HepG2 (cell line): ENCODE measurements at regions not wholly inside any gene's neighbourhood (a gene's known extent, or its start where the extent isn't known, plus 50 kb on each side); places are given as distances from the start of the nearest gene placed in this dataset.

Source experiments
- ATAC-seq: fragments of 200-7000 bp; cut with Tn5 transposase; 3 replicates; pipeline ENCODE4 v1.9.1; 2020; ENCODE audit warnings: mild to moderate bottlenecking, moderate library complexity
- BruUV-seq: library from RNA; stranded (reverse); fragments of 400-500 nt; replicated peaks from 2 replicates; lab custom pipeline; 2021; lab: Mats Ljungman, UMichigan
- CTCF ChIA-PET: fragments of 300-600 bp; formaldehyde crosslinking; extraction: SDS; loops from one replicate; lab custom pipeline; 2021; ENCODE audit warnings: low total read pairs, inconsistent platforms, low intra/inter-chr PET ratio; lab: Yijun Ruan, JAX
- POLR2A ChIA-PET: fragments of 350-600 bp; sonication (Branson Sonifier 250); formaldehyde crosslinking; loops from one replicate; lab custom pipeline; 2020; ENCODE audit warnings: antibody characterized with exemption, inconsistent platforms; lab: Yijun Ruan, JAX
- DNase-seq: peaks from one replicate; pipeline ENCODE4 v3.0.0-alpha.2; 2015; ENCODE audit warnings: low spot score
- FAIRE-seq: peaks from 3 replicates; lab custom pipeline; 2011; peaks lifted over from hg19 to GRCh38; lab: Jason Lieb, UNC
- H2AFZ ChIP-seq: one replicate; pipeline ENCODE4 v1.6.1; 2011; ENCODE audit warnings: low read length, inconsistent platforms
- H3K27ac ChIP-seq: fragments of 300-600 bp; 3 replicates; pipeline ENCODE4 v1.8.0; 2011; ENCODE audit warnings: mixed run types, mild to moderate bottlenecking, mixed read lengths, low read length, inconsistent platforms; ENCODE audit not compliant: insufficient read depth; ENCODE audit errors: extremely low read length
- H3K27me3 ChIP-seq, 2 experiments: fragments of 200-600 bp in 1 of 2; 2 replicates in 1 of 2; 3 replicates in 1 of 2; pipeline versions ENCODE4 v1.6.0 to v1.8.0; 2011; ENCODE audit warnings: low read length in 2 of 2, mild to moderate bottlenecking in 2 of 2, moderate library complexity in 2 of 2, inconsistent platforms in 1 of 2; ENCODE audit not compliant: insufficient read depth in 2 of 2, control insufficient read depth in 1 of 2
- H3K36me3 ChIP-seq, 2 experiments: fragments of 200-600 bp in 1 of 2; replicated peaks in 1 of 2; 2 replicates in 1 of 2; 3 replicates in 1 of 2; pipeline versions ENCODE4 v1.5.1 to v1.8.0; 2011; ENCODE audit warnings: low read length in 2 of 2, inconsistent platforms in 1 of 2; ENCODE audit not compliant: insufficient read depth in 2 of 2, control insufficient read depth in 1 of 2
- H3K4me1 ChIP-seq: 2 replicates; pipeline ENCODE4 v1.5.1; 2012; ENCODE audit warnings: low read length, inconsistent platforms; ENCODE audit not compliant: insufficient read depth
- H3K4me2 ChIP-seq: 2 replicates; pipeline ENCODE4 v1.6.0; 2011; ENCODE audit warnings: low read depth, low read length, inconsistent platforms
- H3K4me3 ChIP-seq, 3 experiments: fragments of 200-600 bp in 1 of 3; sonication (generic), shearing (Covaris generic) in 1 of 3; replicated peaks in 1 of 3; 2 replicates each; pipeline ENCODE4 v1.5.1; 2011 to 2016; ENCODE audit warnings: low read length in 3 of 3, inconsistent platforms in 2 of 3, low read depth in 2 of 3, mild to moderate bottlenecking in 2 of 3, control low read depth in 1 of 3, mixed read lengths in 1 of 3; ENCODE audit not compliant: insufficient read depth in 1 of 3
- H3K79me2 ChIP-seq: one replicate; pipeline ENCODE4 v1.6.1; 2011; ENCODE audit warnings: low read length, inconsistent platforms; ENCODE audit not compliant: insufficient read depth
- H3K9ac ChIP-seq: 2 replicates; pipeline ENCODE4 v1.6.0; 2011; ENCODE audit warnings: mild to moderate bottlenecking, low read depth, low read length, inconsistent platforms; ENCODE audit not compliant: insufficient read depth
- H3K9me3 ChIP-seq: 2 replicates; pipeline ENCODE4 v1.5.1; 2012; ENCODE audit warnings: mild to moderate bottlenecking, low read length
- H4K20me1 ChIP-seq: 2 replicates; pipeline ENCODE4 v1.6.0; 2011; ENCODE audit warnings: inconsistent platforms, mild to moderate bottlenecking, low read length, moderate library complexity; ENCODE audit not compliant: insufficient read depth
- CC2D1A ChIP-seq: sonication (generic); formaldehyde crosslinking; IDR thresholded peaks from 2 replicates; pipeline ENCODE4 v1.8.1; 2023; ENCODE audit warnings: mild to moderate bottlenecking, missing genetic modification reagents
- CREB1 ChIP-seq, 2 experiments: fragments of 450-650 bp in 1 of 2; IDR thresholded peaks; 2 replicates each; pipeline ENCODE4 v1.6.1; 2016 to 2017; ENCODE audit warnings: control low read depth in 1 of 2, mild to moderate bottlenecking in 1 of 2, missing compliant biosample characterization in 1 of 2, missing genetic modification characterization in 1 of 2
- EHMT2 ChIP-seq: fragments of 200-600 bp; sonication (generic); IDR thresholded peaks from 2 replicates; pipeline ENCODE4 v1.7.0; 2017; ENCODE audit warnings: antibody characterized with exemption, low read depth, low read length, borderline replicate concordance
- PHF20 ChIP-seq: sonication (generic); formaldehyde crosslinking; IDR thresholded peaks from 2 replicates; pipeline ENCODE4 v1.5.0; 2020; ENCODE audit warnings: mild to moderate bottlenecking, missing genetic modification reagents
- RXRB ChIP-seq: IDR thresholded peaks from 2 replicates; pipeline ENCODE4 v1.6.1; 2016; ENCODE audit warnings: borderline replicate concordance, missing genetic modification reagents, missing compliant biosample characterization
- SMC3 ChIP-seq: IDR thresholded peaks from 2 replicates; pipeline ENCODE4 v1.6.1; 2011; ENCODE audit warnings: low read length, improper control_type of control experiment
- ZNF329 ChIP-seq: sonication (generic); formaldehyde crosslinking; IDR thresholded peaks from 2 replicates; pipeline ENCODE4 v1.9.0; 2021; ENCODE audit warnings: low read depth, mild to moderate bottlenecking, missing genetic modification reagents
- ZNF501 ChIP-seq: sonication (generic); formaldehyde crosslinking; IDR thresholded peaks from 2 replicates; pipeline ENCODE4 v1.5.1; 2020; ENCODE audit warnings: mild to moderate bottlenecking, moderate library complexity, missing genetic modification reagents
- ZNF510 ChIP-seq: sonication (generic); formaldehyde crosslinking; IDR thresholded peaks from 2 replicates; pipeline ENCODE4 v1.4.0; 2020; ENCODE audit warnings: low read depth, mild to moderate bottlenecking, missing genetic modification reagents
- ZNF543 ChIP-seq: sonication (generic); formaldehyde crosslinking; IDR thresholded peaks from 2 replicates; pipeline ENCODE4 v1.4.0; 2020; ENCODE audit warnings: mild to moderate bottlenecking, missing genetic modification reagents
- ZNF747 ChIP-seq: sonication (generic); formaldehyde crosslinking; IDR thresholded peaks from 2 replicates; pipeline ENCODE4 v1.8.1; 2023; ENCODE audit warnings: missing genetic modification reagents, mild to moderate bottlenecking, borderline replicate concordance
- WGBS: methylation state at CpG from one replicate; pipeline ENCODE4 v1.1.6; 2017; ENCODE audit warnings: low lambda C conversion rate; 5-methylcytosine and 5-hydroxymethylcytosine counted together
- in situ Hi-C: cut with HindIII; loops from 2 replicates; pipeline ENCODE4 v1.10.0; 2017; ENCODE audit warnings: low pct_unique_long_range_greater_than_20kb; ENCODE audit not compliant: extremely low pct_ligation_motif_present
- intact Hi-C: fragments of 100-400 bp; cut with micrococcal nuclease; formaldehyde crosslinking; loops from one replicate; pipeline ENCODE4 v1.10.0; 2022; ENCODE audit not compliant: unreplicated experiment
- TF ChIP-seq, protein P1 (sequence below): sonication (generic); formaldehyde crosslinking; IDR thresholded peaks from 2 replicates; pipeline ENCODE4 v1.8.1; 2023; ENCODE audit warnings: mild to moderate bottlenecking, inconsistent platforms, moderate library complexity, missing genetic modification reagents, borderline replicate concordance
- TF ChIP-seq, protein P2 (sequence below): sonication (generic); formaldehyde crosslinking; IDR thresholded peaks from 2 replicates; pipeline ENCODE4 v1.9.0; 2021; ENCODE audit warnings: missing genetic modification reagents, borderline replicate concordance

DNA sequence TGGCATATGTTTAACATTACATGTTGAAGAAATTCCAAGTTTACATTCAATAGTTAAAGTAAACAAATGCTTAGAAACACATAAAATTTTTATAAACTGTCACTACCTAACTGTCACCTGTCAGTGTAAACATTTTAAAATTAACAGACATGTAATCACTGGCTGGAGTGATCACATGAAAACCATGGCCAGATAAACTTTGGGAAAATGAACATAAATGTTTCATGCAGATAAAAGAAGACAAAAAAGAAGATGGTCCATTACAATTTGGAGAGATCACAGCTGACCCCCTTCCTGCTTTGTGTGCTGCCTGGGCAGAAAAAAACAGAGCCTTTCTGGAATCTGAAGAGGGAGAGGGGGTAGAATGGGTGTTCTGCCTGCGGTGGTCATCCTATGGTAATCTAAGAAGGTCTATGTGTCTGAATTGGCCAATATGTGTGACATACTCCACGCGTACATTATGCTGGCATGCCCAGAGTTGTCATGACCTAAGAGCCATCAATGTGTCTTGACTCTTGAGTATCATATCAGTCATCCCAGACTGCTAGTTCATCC lies 57.5 kb upstream of the MEOX2 start:
- CTCF ChIA-PET: no interaction called here
- no peaks in the 10 kb centered on the region for H3K4me1 ChIP-seq
- BruUV-seq: no TSS peak
- no peak overlapping the region for H2AFZ ChIP-seq
- peaks cover 20% of the 10 kb centered on the region for H3K9me3 ChIP-seq
- H3K79me2 ChIP-seq: no peaks in the 10 kb centered on the region
- no peaks in the 10 kb centered on the region for H3K27me3 ChIP-seq
- no peak overlapping the region for H3K27ac ChIP-seq
- no peaks in the 10 kb centered on the region for H4K20me1 ChIP-seq
- no peak overlapping the region for H3K4me2 ChIP-seq
- H3K9ac ChIP-seq: no peak overlapping the region
- DNase-seq: no peak
- in situ Hi-C loops: no loop called here
- TF ChIP-seq EHMT2: no peak
- TF ChIP-seq, protein P1, sequence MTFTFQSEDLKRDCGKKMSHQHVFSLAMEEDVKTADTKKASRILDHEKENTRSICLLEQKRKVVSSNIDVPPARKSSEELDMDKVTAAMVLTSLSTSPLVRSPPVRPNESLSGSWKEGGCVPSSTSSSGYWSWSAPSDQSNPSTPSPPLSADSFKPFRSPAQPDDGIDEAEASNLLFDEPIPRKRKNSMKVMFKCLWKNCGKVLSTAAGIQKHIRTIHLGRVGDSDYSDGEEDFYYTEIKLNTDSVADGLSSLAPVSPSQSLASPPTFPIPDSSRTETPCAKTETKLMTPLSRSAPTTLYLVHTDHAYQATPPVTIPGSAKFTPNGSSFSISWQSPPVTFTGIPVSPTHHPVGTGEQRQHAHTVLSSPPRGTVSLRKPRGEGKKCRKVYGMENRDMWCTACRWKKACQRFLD: no peak
- no peak for TF ChIP-seq CREB1 (IDR thresholded peaks at IDR 0.05)
- TF ChIP-seq CREB1 (CRISPR knock-in tag; IDR thresholded peaks at IDR 0.05): no peak
- TF ChIP-seq, protein P2, sequence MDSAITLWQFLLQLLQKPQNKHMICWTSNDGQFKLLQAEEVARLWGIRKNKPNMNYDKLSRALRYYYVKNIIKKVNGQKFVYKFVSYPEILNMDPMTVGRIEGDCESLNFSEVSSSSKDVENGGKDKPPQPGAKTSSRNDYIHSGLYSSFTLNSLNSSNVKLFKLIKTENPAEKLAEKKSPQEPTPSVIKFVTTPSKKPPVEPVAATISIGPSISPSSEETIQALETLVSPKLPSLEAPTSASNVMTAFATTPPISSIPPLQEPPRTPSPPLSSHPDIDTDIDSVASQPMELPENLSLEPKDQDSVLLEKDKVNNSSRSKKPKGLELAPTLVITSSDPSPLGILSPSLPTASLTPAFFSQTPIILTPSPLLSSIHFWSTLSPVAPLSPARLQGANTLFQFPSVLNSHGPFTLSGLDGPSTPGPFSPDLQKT (CRISPR knock-in tag): no peak
- TF ChIP-seq ZNF543 (CRISPR knock-in tag): no peak
- TF ChIP-seq ZNF501: no peak
- TF ChIP-seq RXRB (CRISPR knock-in tag): no peak
- TF ChIP-seq ZNF510 (CRISPR knock-in tag): no peak
- TF ChIP-seq SMC3: no peak
- no peak for TF ChIP-seq PHF20 (CRISPR knock-in tag)
- TF ChIP-seq CC2D1A: no peak
- TF ChIP-seq ZNF329 (CRISPR knock-in tag): no peak
- TF ChIP-seq ZNF747 (CRISPR knock-in tag): no peak
- TF ChIP-seq, all 625 proteins: peak for 0
- Histone ChIP-seq H3K4me3 (no peak overlapping the region), H3K36me3 (no peaks in the 10 kb centered on the region)
- FAIRE-seq: no peak
- 33% methylated on average over 3 of the region's 3 CpGs for WGBS
- intact Hi-C loops: no loop called here
- POLR2A ChIA-PET: no interaction called here
- ATAC-seq: no peak
